Caki2 (cell line): ENCODE measurements at regions not wholly inside any gene's neighbourhood (a gene's known extent, or its start where the extent isn't known, plus 50 kb on each side); places are given as distances from the start of the nearest gene placed in this dataset.
"Not testable (repeated sequence)": the region's sequence is repeated elsewhere in the genome, so short reads cannot be mapped to it uniquely, and the experiment has no call there.

Source experiments
- DNase-seq: peaks from one replicate; pipeline ENCODE4 v3.0.0-alpha.2; 2015; ENCODE audit warnings: low read depth
- in situ Hi-C: cut with HindIII; loops from 2 replicates; pipeline ENCODE4 v1.10.0; 2016; ENCODE audit warnings: low sequenced_read_pairs, low pct_unique_long_range_greater_than_20kb, mixed read lengths

DNA sequence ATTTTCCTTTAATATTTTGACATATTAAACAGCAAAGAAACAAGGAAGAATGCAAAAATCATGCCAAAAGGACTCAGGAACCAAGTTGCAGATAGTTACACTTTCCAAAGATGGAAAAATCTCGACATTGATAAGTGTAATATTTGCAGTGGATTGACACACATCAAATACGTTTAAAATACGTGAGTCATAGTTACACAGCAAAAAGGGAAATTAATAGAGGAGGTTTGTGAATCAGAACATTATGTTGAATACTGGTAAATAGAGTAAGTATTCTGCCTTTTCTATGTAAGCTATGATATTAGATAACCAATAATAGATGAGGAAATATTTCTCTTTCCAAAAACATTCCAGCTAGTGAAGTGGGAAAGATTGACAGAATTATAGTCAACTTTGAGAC lies 1761.3 kb upstream of the IGFBP7 start:
- in situ Hi-C loops: no loop called here
- no peak for DNase-seq

DNA sequence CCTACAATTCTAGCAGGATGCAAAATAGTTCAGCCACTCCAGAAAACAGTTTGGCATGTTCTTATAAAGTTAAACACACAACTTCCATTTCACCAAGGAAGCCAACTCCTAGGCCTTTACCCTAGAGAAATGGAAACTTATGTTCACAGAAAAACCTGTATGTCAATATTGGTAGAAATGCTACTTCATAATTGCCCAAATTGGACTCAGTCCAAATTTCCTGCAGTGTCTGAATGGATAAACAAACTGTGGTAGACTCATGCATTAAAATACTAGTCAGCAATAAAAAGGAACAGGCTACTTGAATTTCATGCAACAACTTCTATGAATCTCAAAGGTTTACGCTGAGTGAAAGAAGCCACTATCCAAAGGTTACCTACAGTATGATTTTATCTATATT lies 1738.8 kb upstream of the IGFBP7 start:
- in situ Hi-C loops: no loop called here
- DNase-seq: no peak

DNA sequence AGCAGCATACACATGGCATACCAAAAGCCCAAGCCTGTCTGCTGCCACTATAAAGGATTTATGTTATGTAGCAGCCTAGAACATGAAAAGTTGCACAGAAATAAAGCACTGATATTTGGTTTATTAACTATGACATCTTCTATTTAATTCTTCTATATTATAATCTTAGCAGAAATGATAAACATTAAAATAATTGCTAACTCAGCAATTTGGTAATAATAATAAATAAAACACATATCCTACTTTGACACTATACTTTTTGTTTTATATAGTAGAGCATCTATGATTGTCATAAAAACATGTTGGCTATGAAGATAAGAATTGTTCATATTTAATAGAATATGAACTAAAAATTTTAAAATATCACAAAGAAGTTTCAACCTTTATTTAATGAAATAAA lies 1733.3 kb upstream of the IGFBP7 start:
- in situ Hi-C loops: no loop called here
- no peak for DNase-seq

DNA sequence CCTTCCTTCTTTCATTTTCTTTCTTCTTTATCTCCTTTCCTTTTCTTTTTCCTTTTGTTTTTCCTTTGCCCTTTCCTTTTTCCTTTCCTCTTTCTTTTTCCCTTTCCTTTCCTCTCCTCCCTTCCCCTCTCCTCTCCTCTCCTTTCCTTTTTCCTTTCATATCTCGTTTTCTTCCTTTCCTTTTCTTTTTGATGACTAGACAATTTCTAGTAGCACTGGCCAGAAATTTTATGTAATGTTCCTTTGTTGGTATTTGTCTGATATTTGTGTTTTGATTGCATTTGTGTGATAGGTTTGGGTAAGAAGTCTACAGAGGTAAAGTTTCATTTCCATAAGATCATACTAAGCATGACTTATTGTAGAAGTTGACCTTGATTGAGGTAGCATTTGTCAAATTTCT lies 1722.9 kb upstream of the IGFBP7 start:
- in situ Hi-C loops: no loop called here
- DNase-seq: no peak

DNA sequence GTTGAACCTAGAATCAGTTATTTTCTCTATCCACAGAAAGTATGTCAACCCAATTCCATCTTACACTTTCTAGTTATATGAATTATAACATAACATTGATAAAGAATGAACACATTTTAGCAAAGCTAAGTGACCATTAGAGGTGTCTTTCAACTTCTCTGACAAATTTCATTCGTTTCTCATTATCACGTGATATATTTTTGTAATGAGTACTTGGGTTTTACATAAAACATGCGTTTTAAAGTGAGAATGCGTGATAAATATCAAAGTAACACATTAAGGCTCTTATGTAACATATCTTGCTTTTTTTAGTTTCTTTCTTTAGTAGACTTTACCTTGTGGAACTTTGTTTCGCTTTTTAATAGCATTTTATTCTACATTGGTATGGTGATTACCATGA lies 1715.1 kb upstream of the IGFBP7 start:
- no peak for DNase-seq
- in situ Hi-C loops: no loop called here

DNA sequence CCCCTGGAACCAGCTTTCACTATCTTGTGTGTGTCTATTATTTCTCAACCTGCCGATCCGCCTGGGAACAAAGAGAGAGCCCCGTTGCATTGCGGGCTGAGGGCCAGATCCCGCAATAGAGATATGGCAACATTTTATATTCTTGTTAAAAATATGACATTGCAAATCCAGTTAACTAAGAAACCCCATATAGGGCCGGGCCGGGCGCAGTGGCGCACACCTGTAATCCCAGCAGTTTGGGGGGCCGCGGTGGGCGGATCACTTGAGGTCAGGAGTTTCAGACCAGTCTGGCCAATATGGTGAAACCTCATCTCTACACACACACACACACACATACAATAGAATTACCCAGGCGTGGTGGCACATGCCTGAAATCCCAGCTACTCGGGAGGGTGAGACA lies 1708.4 kb upstream of the IGFBP7 start:
- in situ Hi-C loops: not testable (repeated sequence)

DNA sequence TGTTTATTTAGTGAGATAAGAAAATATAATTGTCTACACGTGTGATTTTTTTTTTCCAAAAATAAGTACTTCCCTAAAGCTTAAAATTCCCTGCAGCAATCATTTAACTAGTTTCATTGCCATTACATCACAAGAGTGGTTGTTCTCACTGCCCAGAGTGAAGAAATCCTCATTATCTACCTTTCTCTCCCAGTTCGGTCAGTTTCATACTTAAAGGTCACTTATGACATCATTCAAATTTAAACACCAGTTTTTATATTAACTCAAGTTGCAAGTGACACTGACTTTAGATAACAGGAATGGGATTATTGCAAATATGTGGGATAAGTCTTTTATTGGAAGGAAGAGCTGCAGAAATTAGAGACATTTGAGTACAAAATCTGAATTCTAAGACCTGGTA lies 1699.8 kb upstream of the IGFBP7 start:
- no peak for DNase-seq
- in situ Hi-C loops: no loop called here

More for the DNA sequence above, 1708.4 kb upstream of the IGFBP7 start:
- not testable (repeated sequence) for DNase-seq

DNA sequence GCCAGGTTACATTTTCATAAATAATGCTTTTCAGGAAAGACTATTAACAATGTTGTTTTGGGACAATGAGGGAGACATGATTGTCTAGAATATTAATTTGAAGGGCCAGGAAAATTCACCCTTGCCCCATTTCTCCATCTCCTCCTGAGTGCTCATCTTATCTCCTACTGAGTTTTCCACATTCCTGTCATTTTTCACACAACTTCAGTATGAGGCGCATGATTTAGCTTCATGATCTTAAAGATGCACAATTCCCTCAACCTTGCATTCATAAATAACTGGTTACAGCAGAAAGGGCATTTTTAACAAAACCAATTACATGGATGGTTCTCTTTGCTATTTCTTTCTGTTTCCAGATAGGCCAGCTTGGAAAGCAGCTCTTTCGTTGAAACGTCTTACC lies 1699.2 kb upstream of the IGFBP7 start:
- DNase-seq: no peak
- in situ Hi-C loops: no loop called here

DNA sequence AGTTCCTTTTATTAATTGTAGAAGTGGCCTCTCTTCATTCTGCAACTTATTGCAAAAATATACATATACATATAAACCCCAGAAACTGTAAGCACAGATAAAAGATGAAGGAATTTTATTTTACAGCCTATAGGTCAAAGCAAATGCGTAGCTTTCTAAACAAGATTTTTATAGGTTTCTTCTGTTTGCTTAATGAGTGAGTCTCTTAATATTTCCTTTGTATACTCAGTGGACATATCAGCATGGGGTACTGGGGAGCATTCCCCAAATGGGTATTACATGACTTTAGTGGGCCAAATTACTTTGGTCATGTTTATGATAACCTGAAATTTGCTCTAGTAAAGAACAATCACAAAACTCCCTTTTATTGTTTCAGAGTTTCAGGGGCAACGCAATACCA lies 1698.6 kb upstream of the IGFBP7 start:
- DNase-seq: no peak
- in situ Hi-C loops: no loop called here

DNA sequence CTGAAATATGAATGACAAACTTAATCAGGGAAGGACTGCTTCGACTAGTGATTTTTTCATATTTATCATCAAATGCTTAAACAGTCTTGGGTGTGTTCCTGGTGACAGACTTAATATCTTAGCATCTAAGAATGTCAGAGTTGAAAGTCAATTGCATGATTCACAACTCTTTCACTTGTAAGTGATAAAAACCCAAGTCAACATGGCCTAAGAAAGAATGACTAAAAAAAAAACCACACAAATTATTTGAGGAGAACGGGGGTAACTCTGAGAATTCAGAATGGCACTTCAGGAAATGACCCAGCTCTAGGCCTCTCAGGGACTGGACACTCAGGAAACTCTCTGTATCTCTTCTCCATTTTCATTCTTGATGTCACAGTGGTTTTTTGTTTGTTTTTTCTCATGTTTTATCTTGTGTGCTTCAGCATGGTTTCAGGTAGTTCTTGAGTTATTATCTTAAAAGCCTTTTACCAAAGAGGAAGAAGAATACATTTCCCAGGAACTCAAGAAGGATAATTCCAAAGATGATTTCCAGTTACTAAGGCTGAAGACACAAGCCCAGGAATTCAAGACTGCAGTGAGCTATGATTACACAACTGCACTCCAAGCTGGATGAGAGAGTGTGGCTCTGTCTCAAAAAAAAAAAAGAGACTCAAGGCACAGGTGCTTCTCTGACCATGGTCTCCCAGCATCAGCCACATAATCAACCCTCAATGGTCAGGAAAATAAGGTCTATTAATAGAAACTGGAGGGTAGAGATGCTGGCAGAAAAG lies 1697.8 kb upstream of the IGFBP7 start:
- no peak for DNase-seq
- in situ Hi-C loops: no loop called here

DNA sequence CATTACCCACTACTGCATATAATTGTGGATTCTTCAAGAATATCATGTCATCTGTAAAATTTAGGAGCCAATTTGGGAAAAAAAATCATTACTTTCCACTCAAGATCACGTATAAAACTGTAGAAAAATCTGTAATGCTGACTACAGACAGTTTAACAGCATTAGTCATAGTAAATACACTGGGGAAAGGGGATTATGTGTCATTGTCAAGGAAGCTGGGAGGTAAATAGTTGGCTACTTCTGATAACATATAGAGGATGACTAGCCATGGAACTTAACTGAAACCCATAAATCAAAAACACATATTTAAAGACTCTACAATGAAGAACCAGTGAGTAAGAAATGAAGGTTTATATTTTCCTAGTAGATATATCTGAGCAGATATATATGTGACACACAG lies 1666.4 kb upstream of the IGFBP7 start:
- in situ Hi-C loops: no loop called here
- no peak for DNase-seq

DNA sequence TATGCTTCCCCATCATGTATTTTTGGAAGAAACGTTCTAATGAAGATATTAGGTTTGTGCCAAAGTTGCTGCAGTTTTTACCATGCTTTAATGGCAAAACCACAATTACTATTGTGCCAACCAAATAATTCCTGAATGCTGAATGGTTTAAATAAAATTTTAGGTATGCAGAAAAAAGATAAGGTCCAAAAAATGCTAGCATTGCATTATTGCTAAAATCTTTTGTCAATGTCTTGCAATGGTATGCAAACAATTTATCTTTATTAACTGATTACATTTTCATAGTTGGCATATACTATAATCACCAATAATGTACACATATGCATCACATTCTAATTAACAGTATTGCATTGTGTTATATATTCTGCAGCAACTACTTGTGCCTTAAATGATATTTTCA lies 1657.4 kb upstream of the IGFBP7 start:
- in situ Hi-C loops: no loop called here
- DNase-seq: no peak

DNA sequence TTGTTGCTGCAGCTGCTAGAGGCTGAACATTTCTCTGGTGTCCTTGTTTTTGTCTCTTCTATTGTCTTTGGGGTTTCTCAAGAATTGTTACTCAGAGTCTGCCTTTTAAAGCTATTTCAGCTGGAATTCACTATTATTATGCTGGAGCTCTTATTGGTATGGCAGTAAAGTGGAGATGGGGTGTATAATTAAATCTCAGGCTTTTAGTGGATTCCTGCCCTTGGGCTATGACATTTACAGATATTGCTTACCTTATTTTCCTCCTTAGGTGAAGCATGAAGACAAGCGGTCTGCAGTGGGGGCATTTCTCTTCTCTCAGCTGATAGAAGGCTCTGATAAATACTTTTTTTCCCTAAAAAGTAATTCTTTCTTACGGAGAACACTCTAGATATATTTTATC lies 1656.6 kb upstream of the IGFBP7 start:
- in situ Hi-C loops: no loop called here

DNA sequence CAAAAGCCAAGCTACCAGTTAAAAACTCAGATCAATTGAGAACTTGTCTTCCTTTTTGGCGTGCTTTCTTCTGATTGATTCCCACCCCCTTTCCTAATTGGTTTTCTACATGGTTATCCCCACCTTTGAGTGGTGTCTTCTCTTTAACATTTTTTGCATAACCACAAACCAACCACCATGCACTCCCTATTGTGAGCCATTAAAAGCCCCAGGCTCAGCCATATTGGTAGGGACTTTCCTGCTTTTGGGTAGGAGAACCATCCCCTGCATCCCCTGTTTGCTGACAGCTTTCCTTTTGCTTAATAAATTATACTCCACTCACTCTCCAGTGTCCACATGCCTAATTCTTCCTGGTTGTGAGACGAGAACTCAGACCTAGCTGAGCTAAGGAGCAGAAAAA lies 1651.4 kb upstream of the IGFBP7 start:
- in situ Hi-C loops: no loop called here
- DNase-seq: no peak

More for the DNA sequence above, 1656.6 kb upstream of the IGFBP7 start:
- DNase-seq: no peak

DNA sequence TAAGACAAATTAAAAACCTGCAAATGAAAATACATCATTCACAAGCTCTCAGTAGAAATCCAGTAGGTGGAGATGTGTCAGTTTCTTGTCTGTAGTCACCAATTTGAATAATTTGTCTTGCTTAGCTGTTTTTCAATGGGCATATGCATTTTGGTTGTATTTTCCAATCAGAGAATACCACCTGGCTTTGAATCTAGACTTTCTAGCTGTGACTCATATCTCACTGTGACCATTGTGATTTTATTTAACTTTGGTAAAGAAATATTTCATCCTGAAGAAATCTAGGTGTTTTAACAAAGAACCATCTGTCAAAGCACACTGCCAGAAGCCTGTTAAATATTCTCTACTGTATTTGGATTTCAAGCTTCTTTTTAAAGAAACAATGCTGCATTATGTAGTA lies 1650.6 kb upstream of the IGFBP7 start:
- no peak for DNase-seq
- in situ Hi-C loops: no loop called here

DNA sequence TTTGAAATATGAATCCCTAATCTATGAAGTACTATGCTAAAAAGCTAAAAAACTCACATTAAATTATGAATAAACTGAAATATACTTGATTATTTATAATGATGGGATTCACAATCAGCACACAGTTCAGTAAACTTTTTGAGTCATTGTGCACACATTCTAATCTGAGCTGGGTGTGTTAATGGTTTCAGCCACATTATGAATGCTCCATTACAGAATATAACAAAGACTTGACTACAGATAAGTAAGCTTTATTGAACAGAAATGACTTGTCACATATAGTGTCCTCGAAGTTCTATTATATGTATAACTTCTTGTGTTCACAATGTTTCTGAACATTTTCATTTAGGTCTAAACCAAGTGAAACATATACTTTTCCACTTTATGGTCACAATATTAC lies 1649.9 kb upstream of the IGFBP7 start:
- DNase-seq: no peak
- in situ Hi-C loops: no loop called here

DNA sequence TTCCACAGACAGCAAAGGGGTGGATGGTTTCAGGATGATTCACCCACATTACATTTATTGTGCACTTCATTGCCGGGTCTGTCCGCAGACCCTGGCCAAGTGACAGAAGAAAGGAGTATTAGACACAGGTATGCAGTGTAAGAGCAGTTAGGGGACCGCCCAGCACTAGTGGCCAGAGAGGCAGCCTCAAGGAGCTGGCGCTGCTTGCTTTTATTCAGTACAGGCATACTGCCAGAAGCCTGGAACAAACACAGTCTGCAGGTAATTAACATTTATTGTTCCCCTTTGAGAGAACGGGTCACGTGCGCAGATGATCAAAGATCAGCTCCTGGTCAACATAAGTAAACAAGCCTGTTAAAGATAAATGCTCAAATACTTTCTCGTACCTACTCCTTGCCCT lies 1639.0 kb upstream of the IGFBP7 start:
- DNase-seq: no peak
- in situ Hi-C loops: no loop called here

DNA sequence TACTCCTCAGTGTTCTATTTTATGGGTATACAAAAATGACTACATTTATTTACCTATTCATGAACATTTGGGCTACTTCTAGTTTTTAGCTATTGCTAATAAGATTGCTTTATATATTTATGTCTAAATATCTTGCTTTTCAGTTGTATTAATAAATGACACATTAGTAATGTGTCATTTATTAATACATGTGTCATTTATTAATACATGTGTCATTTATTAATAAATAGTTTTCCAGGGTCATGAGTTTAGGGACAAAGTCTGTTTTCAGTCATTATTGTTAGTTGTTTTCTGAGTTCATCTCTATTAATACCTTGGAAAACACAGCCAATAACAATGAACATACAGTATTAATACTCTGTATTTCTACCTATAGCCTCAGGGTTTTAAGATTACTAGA lies 1630.7 kb upstream of the IGFBP7 start:
- no peak for DNase-seq
- in situ Hi-C loops: no loop called here

DNA sequence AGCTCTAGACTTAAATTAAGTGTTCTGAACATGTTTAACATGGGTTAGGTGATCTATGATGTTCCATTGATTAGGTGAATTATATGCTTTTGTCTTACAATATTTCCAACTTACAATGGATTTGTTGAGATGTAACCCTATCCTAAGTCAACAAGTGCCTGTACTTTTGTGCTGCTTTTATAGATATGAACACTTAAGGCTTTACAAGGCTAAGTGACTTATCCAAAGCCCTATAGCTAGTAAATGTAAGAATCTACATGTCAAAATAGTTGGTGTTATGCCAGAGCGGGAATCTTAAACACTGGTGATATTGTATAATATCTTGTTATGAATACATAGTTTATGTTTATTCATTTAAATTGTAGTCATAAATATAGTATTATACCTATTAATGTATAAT lies 1629.1 kb upstream of the IGFBP7 start:
- no peak for DNase-seq
- in situ Hi-C loops: no loop called here

DNA sequence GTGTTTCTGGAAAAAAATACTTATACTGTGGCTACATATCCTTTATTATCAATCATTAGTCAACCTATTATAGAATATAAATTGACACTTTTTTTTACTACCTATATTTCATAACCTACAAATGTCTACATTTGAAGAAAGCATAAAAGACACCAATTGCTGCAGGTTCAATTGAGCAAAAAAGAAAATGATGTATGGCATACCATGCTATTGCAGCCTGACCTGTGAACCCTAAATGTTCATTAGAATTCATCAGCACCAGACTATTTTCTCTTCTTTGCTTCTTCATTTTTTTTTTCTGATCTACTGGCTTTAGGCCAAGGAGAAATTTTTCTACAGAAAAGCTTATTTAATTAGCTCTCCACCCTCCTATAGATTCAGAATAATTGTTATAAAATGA lies 1628.2 kb upstream of the IGFBP7 start:
- DNase-seq: no peak
- in situ Hi-C loops: no loop called here
